ENCODE measurements at regions not wholly inside any gene's neighbourhood (a gene's known extent, or its start where the extent isn't known, plus 50 kb on each side); places are given as distances from the start of the nearest gene placed in this dataset.

GRCh38 chr2:133906396-133906795, 338.1 kb upstream of the NCKAP5 start:
- TF ChIP-seq CTCF (IDR thresholded peaks at IDR 0.05) (no peak), POLR2A (IDR thresholded peaks at IDR 0.05) (no peak)
